HUES6 (cell line): ENCODE measurements at regions not wholly inside any gene's neighbourhood (a gene's known extent, or its start where the extent isn't known, plus 50 kb on each side); places are given as distances from the start of the nearest gene placed in this dataset.

Experiments
- H3K27ac ChIP-seq: 2 replicates; pipeline ENCODE4 v1.7.0; 2013; ENCODE audit warnings: low read depth, mild to moderate bottlenecking, low read length, inconsistent platforms
- H3K27me3 ChIP-seq: 2 replicates; pipeline ENCODE4 v1.6.1; 2013; ENCODE audit warnings: low read length; ENCODE audit not compliant: control insufficient read depth, insufficient read depth
- H3K36me3 ChIP-seq: 2 replicates; pipeline ENCODE4 v1.6.1; 2013; ENCODE audit warnings: low read length; ENCODE audit not compliant: control insufficient read depth, insufficient read depth
- H3K4me1 ChIP-seq: 2 replicates; pipeline ENCODE4 v1.6.1; 2013; ENCODE audit warnings: low read length; ENCODE audit not compliant: control insufficient read depth, insufficient read depth
- H3K4me3 ChIP-seq: 2 replicates; pipeline ENCODE4 v1.5.1; 2013; ENCODE audit warnings: low read depth, low read length
- H3K9ac ChIP-seq: one replicate; pipeline ENCODE4 v1.6.1; 2013; ENCODE audit warnings: mild to moderate bottlenecking, low read length
- H3K9me3 ChIP-seq: 2 replicates; pipeline ENCODE4 v1.6.1; 2013; ENCODE audit warnings: low read depth, low read length; ENCODE audit not compliant: control insufficient read depth, insufficient read depth

- no peaks in the 10 kb centered on the region for H3K27me3 ChIP-seq
- no peak overlapping the region for H3K9ac ChIP-seq
Measured at GRCh38 chr6:74588094-74588832, 617.6 kb downstream of the COL12A1 start.

GRCh38 chr6:74587386-74587785 is 618.5 kb downstream of the COL12A1 start:
- H3K36me3 ChIP-seq, result no peaks in the 10 kb centered on the region
- H3K27me3 ChIP-seq, result no peaks in the 10 kb centered on the region
- no peak overlapping the region for H3K27ac ChIP-seq
- H3K4me1 ChIP-seq, result no peaks in the 10 kb centered on the region
- no peak overlapping the region for H3K9ac ChIP-seq
- no peak overlapping the region for H3K4me3 ChIP-seq
- no peaks in the 10 kb centered on the region for H3K9me3 ChIP-seq

More at GRCh38 chr6:74588094-74588832, 617.6 kb downstream of the COL12A1 start:
- Histone ChIP-seq H3K9me3 (no peaks in the 10 kb centered on the region), H3K4me3 (no peak overlapping the region), H3K4me1 (no peaks in the 10 kb centered on the region), H3K36me3 (no peaks in the 10 kb centered on the region), H3K27ac (no peak overlapping the region)

- no peak overlapping the region for H3K4me3 ChIP-seq
- H3K27ac ChIP-seq, result no peak overlapping the region
- no peaks in the 10 kb centered on the region for H3K27me3 ChIP-seq
- no peaks in the 10 kb centered on the region for H3K9me3 ChIP-seq
- no peaks in the 10 kb centered on the region for H3K36me3 ChIP-seq
- no peaks in the 10 kb centered on the region for H3K4me1 ChIP-seq
- H3K9ac ChIP-seq, result no peak overlapping the region
Measured at GRCh38 chr6:74585753-74586152, 620.1 kb downstream of the COL12A1 start.

- H3K9ac ChIP-seq, result no peak overlapping the region
- H3K27ac ChIP-seq, result no peak overlapping the region
- no peaks in the 10 kb centered on the region for H3K36me3 ChIP-seq
- no peaks in the 10 kb centered on the region for H3K27me3 ChIP-seq
- no peaks in the 10 kb centered on the region for H3K9me3 ChIP-seq
- H3K4me1 ChIP-seq, result no peaks in the 10 kb centered on the region
- H3K4me3 ChIP-seq, result no peak overlapping the region
Measured at GRCh38 chr6:74581681-74582080, 624.2 kb downstream of the COL12A1 start.

GRCh38 chr6:74579794-74580193 is 626.1 kb downstream of the COL12A1 start:
- Histone ChIP-seq H3K9me3 (no peaks in the 10 kb centered on the region), H3K27ac (no peak overlapping the region), H3K9ac (no peak overlapping the region), H3K36me3 (no peaks in the 10 kb centered on the region), H3K4me1 (no peaks in the 10 kb centered on the region), H3K4me3 (no peak overlapping the region), H3K27me3 (no peaks in the 10 kb centered on the region)

- Histone ChIP-seq H3K4me3 (no peak overlapping the region), H3K4me1 (no peaks in the 10 kb centered on the region), H3K27ac (no peak overlapping the region), H3K9ac (no peak overlapping the region), H3K36me3 (no peaks in the 10 kb centered on the region), H3K9me3 (no peaks in the 10 kb centered on the region), H3K27me3 (no peaks in the 10 kb centered on the region)
Measured at GRCh38 chr6:74579047-74579446, 626.8 kb downstream of the COL12A1 start.

GRCh38 chr6:74578339-74578738 is 627.5 kb downstream of the COL12A1 start:
- no peaks in the 10 kb centered on the region for H3K4me1 ChIP-seq
- no peaks in the 10 kb centered on the region for H3K9me3 ChIP-seq
- H3K9ac ChIP-seq, result no peak overlapping the region
- no peaks in the 10 kb centered on the region for H3K27me3 ChIP-seq
- no peak overlapping the region for H3K27ac ChIP-seq
- H3K36me3 ChIP-seq, result no peaks in the 10 kb centered on the region
- H3K4me3 ChIP-seq, result no peak overlapping the region

GRCh38 chr6:74577619-74578018 is 628.2 kb downstream of the COL12A1 start:
- H3K36me3 ChIP-seq, result no peaks in the 10 kb centered on the region
- no peaks in the 10 kb centered on the region for H3K4me1 ChIP-seq
- H3K4me3 ChIP-seq, result no peak overlapping the region
- H3K27me3 ChIP-seq, result no peaks in the 10 kb centered on the region
- H3K9me3 ChIP-seq, result no peaks in the 10 kb centered on the region
- H3K27ac ChIP-seq, result no peak overlapping the region
- H3K9ac ChIP-seq, result no peak overlapping the region

GRCh38 chr6:74574794-74575193 is 631.1 kb downstream of the COL12A1 start:
- Histone ChIP-seq H3K36me3 (no peaks in the 10 kb centered on the region), H3K9me3 (no peaks in the 10 kb centered on the region), H3K4me1 (no peaks in the 10 kb centered on the region), H3K27me3 (no peaks in the 10 kb centered on the region), H3K27ac (no peak overlapping the region), H3K4me3 (no peak overlapping the region), H3K9ac (no peak overlapping the region)

- H3K4me3 ChIP-seq, result no peak overlapping the region
- no peaks in the 10 kb centered on the region for H3K4me1 ChIP-seq
- no peaks in the 10 kb centered on the region for H3K36me3 ChIP-seq
- H3K9ac ChIP-seq, result no peak overlapping the region
- no peaks in the 10 kb centered on the region for H3K27me3 ChIP-seq
- H3K9me3 ChIP-seq, result no peaks in the 10 kb centered on the region
- no peak overlapping the region for H3K27ac ChIP-seq
Measured at GRCh38 chr6:74573613-74574012, 632.2 kb downstream of the COL12A1 start.

- Histone ChIP-seq H3K27me3 (no peaks in the 10 kb centered on the region), H3K9me3 (no peaks in the 10 kb centered on the region), H3K4me3 (no peak overlapping the region), H3K36me3 (no peaks in the 10 kb centered on the region), H3K4me1 (no peaks in the 10 kb centered on the region), H3K27ac (no peak overlapping the region), H3K9ac (no peak overlapping the region)
Measured at GRCh38 chr6:74570044-74570443, 635.8 kb downstream of the COL12A1 start.
